ENCODE measurements at regions not wholly inside any gene's neighbourhood (a gene's known extent, or its start where the extent isn't known, plus 50 kb on each side); places are given as distances from the start of the nearest gene placed in this dataset.
"Not testable (repeated sequence)": the region's sequence is repeated elsewhere in the genome, so short reads cannot be mapped to it uniquely, and the experiment has no call there.

GRCh38 chr1:58934706-58935105, 150.9 kb upstream of the JUN start:
- DNase-seq (ENCODE audit: low read depth): no peak

DNA sequence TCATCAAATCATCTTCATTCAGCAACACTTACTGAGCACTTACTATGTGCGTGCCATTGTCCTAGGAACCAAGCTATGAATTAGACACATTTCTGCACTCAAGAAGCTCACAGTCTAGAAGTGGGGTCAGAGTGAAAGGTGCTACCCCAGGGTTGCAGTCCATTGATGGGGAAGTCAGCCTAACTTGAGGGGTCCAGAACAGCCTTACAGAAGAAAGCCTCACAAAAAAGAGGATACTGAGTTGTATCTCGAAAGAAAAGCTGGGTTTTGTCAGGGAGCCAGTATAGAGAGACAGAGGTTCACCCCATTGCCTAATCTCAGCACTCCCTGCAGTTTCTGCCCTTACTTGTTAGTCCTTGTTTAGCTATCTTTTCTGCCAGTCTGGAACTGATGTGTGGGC, 153.1 kb upstream of the JUN start:
- DNase-seq (ENCODE audit: low read depth): no peak

GRCh38 chr1:58939146-58939545, 155.3 kb upstream of the JUN start:
- no peak for DNase-seq (ENCODE audit: low read depth)

GRCh38 chr1:58939666-58940370, 156.0 kb upstream of the JUN start:
- no peak for DNase-seq (ENCODE audit: low read depth)

DNA sequence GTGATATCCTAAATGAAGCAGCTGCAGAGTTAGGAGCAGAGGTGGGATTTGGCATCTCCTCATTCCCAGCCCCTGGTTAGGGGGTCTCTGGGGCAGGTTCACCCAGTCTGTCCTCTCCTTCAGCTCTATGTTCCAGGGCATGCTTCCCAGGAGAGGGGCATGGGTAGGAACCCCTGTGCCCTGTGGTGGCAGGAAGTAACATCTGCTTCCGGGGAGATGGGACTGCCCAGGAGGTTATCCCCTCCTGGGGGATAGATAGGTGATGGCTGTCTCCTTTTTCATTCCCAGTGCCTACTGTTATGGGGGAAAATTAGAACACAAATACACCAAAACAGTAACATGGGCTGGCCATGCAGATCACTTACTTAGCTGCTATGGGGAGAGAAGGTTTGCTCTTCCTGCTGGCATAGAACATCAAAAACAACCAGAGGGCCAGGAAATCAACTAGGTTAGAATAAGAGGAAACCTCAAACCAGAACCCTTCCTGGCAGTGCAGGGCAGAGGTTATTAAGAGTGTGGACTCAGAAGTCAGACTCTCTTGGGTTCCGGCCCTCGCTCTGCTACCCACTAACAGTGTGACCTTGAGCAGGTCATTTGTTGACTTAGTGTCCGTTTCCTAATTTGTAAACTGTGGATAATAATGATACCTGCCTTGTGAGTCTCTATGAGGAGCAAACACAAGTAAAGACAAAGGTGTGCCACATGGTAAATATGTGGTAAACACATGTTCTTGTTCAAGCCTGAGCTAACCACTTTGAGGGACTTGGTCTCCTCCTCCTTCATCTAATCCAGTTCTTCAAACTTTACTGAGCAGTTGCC, 157.8 kb upstream of the JUN start:
- no peak for DNase-seq (ENCODE audit: low read depth)

GRCh38 chr1:58942759-58943191, 158.9 kb upstream of the JUN start:
- no peak for DNase-seq (ENCODE audit: low read depth)

DNA sequence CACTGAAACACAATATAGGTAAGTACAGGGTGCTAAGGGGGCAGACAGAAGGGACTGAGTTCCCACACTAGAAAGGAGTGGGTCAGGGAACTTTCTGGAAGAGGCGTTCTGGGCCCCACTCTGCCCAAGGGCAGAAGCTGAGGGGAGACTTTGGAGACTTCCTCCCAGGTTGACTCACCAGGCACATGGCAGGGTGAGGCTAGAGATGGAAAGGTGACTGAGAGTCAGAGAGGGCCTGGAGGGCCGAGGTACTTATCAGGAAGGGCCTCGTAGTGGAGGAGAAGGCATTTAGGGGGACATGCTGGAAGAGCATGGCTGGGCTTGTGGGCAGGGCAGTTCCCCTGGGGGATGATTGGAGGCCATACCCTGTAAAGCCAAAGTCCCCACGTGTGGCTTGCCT, 159.9 kb upstream of the JUN start:
- DNase-seq (ENCODE audit: low read depth): no peak

DNA sequence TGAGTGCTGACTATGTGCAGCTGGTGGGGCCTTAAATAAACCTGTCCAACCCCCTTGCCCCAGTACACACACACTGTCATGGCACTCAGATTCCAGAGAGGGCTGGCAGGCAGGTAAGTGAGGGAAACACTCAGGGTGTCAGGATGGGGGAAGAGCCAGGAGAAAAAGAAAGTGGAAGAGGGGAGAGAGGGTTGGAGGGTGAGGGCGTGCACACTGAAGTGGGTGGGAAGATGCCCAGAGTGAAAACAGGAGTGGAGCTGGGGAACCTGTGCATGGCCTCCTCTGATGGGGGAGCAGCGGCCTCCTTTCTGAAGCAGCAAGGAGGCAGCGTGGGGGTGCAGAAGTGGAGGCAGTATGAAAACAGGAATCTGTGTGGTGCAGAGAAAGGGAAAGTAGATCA, 160.6 kb upstream of the JUN start:
- DNase-seq (ENCODE audit: low read depth): no peak

GRCh38 chr1:58946390-58946789, 162.5 kb upstream of the JUN start:
- no peak for DNase-seq (ENCODE audit: low read depth)

DNA sequence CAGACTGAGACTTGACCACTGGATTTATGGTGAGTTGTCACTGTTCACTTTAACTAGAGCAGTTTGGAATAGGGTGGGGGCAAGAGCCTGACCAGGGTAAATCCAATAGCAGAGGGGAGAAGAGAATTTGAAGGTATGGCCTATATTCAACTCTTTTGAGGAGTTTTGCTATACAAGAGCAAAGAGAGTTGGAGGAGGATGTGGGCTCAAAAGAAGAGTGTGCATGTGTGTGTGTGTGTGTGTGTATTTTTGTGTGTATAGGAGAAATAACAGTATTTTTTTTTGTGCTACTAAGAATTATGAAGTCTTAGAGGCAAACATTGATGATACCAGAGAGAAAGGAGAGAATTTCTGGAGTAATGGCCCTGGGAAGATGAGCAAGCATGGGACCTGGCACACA, 164.8 kb upstream of the JUN start:
- DNase-seq (ENCODE audit: low read depth): no peak

DNA sequence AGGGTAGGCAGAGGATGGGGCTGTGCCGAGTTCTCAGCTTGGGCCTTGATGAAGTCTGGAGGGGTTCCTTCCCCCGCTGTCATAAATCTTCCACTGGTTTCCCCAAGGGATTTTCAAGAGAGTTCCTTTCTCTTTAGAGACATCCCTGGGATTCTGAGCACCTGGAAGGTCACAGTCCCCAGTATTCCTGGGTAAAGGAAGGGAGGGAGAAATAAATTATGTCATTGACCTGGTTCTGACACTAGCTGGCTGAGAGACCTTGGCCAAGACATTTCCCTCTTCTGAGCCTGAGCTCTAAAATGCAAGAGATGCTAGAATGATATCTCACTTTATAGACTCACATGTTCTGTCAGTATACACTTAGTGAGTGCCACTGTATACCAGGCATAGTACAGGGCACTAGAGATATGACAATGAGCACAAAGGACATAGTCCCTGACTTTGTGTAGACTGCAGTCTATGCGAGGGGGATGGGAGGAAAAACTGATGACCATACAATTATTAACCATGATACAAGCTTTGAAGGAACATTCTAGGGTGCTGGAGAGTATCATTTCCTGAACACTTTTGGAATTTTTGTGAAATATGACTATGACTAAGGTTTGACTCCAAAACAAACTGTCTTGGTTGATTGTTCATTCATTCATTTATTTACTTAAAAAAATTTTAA, 165.8 kb upstream of the JUN start:
- no peak for DNase-seq (ENCODE audit: low read depth)

GRCh38 chr1:58950897-58951296, 167.1 kb upstream of the JUN start:
- DNase-seq (ENCODE audit: low read depth): no peak

GRCh38 chr1:58953951-58954350, 170.1 kb upstream of the JUN start:
- DNase-seq (ENCODE audit: low read depth): not testable (repeated sequence)

- not testable (repeated sequence) for DNase-seq (ENCODE audit: low read depth)
Observed at GRCh38 chr1:58963287-58963686, 179.4 kb upstream of the JUN start.

- DNase-seq (ENCODE audit: low read depth): no peak
Observed at GRCh38 chr1:58964428-58964827, 180.6 kb upstream of the JUN start.

DNA sequence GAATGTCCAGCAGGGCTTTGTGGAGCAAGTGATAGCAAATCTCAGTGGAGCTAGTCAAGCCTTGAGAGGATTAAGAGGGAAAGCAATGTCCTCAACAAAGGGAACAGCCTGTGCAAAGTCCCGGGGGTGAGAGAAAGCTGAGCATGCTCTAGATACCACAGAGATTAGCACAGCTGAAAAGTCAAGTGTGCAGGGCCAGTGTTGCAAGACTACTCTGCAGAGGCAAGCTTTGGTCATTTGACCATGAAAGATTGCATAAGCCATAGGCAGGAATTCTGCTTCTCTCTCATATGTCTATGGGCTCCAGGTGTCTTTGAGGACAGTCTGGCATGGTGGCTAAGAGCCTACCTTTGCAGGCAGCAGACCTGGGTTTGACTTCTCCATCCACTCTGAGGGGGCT, 181.0 kb upstream of the JUN start:
- peak; percentile 18 for DNase-seq (ENCODE audit: low read depth)

DNA sequence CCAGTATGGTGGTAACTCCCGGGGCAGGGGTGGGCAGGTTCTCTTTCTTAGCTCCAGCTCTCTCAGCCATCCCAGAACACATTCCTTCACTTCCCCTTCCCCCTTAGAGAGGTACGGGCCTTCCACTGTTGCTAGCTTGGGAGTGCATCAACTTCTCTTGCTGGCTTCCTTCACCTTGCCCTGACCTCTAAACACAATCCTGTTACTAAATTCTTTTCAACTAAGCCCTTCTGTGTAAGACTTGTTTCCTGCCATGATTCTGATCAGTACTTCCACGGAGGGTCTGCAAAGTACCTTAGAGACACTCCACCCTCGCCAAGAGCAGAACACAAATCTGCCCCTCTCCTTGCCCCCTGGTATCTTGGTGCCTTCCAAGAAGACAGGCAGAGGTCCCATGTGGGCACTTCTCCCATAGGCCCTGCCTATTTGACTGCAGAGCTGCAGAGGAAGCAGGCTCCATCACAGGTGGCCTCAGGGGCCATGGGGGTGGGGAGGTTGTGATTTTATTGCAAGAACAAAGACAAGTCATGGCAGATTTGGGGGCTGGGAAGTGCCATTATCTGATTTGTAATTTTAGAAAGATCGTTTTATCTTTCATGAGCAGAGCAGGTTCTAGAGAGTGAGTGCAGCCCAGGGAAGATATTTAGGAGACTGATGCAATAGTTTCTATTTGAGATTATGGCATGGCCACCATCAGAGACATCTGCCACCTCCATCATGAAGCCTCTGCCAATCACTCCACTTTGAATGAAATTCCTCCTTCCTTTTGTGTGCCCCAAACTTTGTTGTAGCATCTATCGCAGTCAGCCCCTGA, 182.5 kb upstream of the JUN start:
- DNase-seq (ENCODE audit: low read depth): no peak

GRCh38 chr1:58966917-58967740, 183.3 kb upstream of the JUN start:
- DNase-seq (ENCODE audit: low read depth): no peak

- peak; percentile 56 for DNase-seq (ENCODE audit: low read depth)
Observed at GRCh38 chr1:58968360-58968952, 184.6 kb upstream of the JUN start.

DNA sequence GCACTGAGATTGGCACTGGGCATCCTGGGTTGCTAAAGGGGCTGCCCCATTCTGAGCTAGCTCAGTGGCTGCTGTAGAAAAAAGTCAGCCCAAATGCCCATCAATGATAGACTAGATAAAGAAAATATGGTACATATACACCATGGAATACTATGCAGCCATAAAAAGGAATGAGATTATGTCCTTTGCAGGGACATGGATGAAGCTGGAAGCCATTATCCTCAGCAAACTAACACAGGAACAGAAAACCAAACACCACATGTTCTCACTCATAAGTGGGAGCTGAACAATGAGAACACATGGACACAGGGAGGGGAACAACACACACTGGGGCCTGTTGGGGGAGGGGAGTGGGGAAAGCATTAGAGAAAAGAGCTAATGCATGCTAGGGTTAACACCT, 185.3 kb upstream of the JUN start:
- DNase-seq (ENCODE audit: low read depth): not testable (repeated sequence)

- DNase-seq (ENCODE audit: low read depth): peak; percentile 29
Observed at GRCh38 chr1:58971629-58972140, 187.8 kb upstream of the JUN start.
